ENCODE measurements at regions not wholly inside any gene's neighbourhood (a gene's known extent, or its start where the extent isn't known, plus 50 kb on each side); places are given as distances from the start of the nearest gene placed in this dataset.

DNA sequence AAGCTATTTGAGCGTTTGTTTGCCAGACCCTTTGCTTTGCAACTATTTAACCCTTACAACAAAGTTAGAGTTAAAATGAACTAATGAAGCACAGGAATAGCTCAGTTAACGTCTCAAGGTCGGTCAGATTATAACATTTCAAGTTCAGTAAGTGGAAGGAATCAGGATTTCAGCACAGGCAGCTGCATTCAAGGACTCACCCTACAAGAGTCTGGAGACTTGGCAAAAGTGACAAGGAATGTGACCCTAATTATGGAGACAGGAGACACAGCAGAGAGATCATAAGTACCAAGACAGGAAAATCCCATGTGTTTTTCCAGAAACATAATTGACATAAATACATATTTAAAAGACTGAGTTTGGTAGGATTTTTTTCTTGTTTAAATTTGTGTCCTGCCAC lies 1481.7 kb downstream of the TECRL start:
- H3K9me3 ChIP-seq: no peaks in the 10 kb centered on the region
- no peaks in the 10 kb centered on the region for H4K20me1 ChIP-seq (ENCODE audit: insufficient read depth)
- no peaks in the 10 kb centered on the region for H3K4me1 ChIP-seq (ENCODE audit: control insufficient read depth in 1 of 2, insufficient read depth in 2 of 2, low read depth in 1 of 2, low read length in 1 of 2)
- no peak overlapping the region for H3K4me2 ChIP-seq
- no peak overlapping the region for H3K9ac ChIP-seq
- no peaks in the 10 kb centered on the region for H3K36me3 ChIP-seq (replicated peaks in 1 of 2; ENCODE audit: control insufficient read depth in 1 of 2, insufficient read depth in 2 of 2, low read length in 1 of 2)
- no peak for DNase-seq
- no peaks in the 10 kb centered on the region for H3K9me2 ChIP-seq
- H3K4me3 ChIP-seq (ENCODE audit: low read depth in 2 of 2, low read length in 1 of 2): no peak overlapping the region
- 26% methylated on average over 3 of the region's 3 CpGs for WGBS (ENCODE audit: low lambda C conversion rate)
- no peak overlapping the region for H3K27ac ChIP-seq (ENCODE audit: low read depth in 2 of 2, low read length in 1 of 2)
- TF ChIP-seq, protein P1, sequence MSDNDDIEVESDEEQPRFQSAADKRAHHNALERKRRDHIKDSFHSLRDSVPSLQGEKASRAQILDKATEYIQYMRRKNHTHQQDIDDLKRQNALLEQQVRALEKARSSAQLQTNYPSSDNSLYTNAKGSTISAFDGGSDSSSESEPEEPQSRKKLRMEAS (IDR thresholded peaks at IDR 0.05; ENCODE audit: low read depth): no peak
- TF ChIP-seq TEAD4 (IDR thresholded peaks at IDR 0.05; ENCODE audit: borderline replicate concordance, insufficient read depth) (no peak), RCOR1 (IDR thresholded peaks at IDR 0.05; ENCODE audit: low read length) (no peak), SMC3 (IDR thresholded peaks at IDR 0.05; ENCODE audit: low read depth, low read length) (no peak), JUND (IDR thresholded peaks at IDR 0.05) (no peak), SIN3A (IDR thresholded peaks at IDR 0.05; ENCODE audit: borderline replicate concordance, low read depth, low read length) (no peak), TCF12 (IDR thresholded peaks at IDR 0.05) (no peak), RXRA (IDR thresholded peaks at IDR 0.05; ENCODE audit: borderline replicate concordance, low read depth) (no peak), FOXJ3 (CRISPR knock-in tag; IDR thresholded peaks at IDR 0.05) (no peak), GABPA (IDR thresholded peaks at IDR 0.05; ENCODE audit: low read depth) (no peak), NRF1 (IDR thresholded peaks at IDR 0.05; ENCODE audit: low read depth, low read length) (no peak), EZH2phosphoT487 (IDR thresholded peaks at IDR 0.05; ENCODE audit: borderline replicate concordance, low read depth) (no peak)
- TF ChIP-seq, protein P2, sequence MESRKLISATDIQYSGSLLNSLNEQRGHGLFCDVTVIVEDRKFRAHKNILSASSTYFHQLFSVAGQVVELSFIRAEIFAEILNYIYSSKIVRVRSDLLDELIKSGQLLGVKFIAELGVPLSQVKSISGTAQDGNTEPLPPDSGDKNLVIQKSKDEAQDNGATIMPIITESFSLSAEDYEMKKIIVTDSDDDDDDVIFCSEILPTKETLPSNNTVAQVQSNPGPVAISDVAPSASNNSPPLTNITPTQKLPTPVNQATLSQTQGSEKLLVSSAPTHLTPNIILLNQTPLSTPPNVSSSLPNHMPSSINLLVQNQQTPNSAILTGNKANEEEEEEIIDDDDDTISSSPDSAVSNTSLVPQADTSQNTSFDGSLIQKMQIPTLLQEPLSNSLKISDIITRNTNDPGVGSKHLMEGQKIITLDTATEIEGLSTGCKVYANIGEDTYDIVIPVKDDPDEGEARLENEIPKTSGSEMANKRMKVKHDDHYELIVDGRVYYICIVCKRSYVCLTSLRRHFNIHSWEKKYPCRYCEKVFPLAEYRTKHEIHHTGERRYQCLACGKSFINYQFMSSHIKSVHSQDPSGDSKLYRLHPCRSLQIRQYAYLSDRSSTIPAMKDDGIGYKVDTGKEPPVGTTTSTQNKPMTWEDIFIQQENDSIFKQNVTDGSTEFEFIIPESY (IDR thresholded peaks at IDR 0.05; ENCODE audit: borderline replicate concordance, low read depth): no peak
- POLR2A ChIA-PET: no interaction called here
- H2AFZ ChIP-seq (ENCODE audit: low read depth): no peak overlapping the region
- no peaks in the 10 kb centered on the region for H3K79me2 ChIP-seq (ENCODE audit: insufficient read depth)
- no peaks in the 10 kb centered on the region for H3K27me3 ChIP-seq (ENCODE audit: insufficient read depth)
- no peaks in the 10 kb centered on the region for H3F3A ChIP-seq (replicated peaks; ENCODE audit: insufficient read depth)
- CTCF ChIA-PET: no interaction called here

DNA sequence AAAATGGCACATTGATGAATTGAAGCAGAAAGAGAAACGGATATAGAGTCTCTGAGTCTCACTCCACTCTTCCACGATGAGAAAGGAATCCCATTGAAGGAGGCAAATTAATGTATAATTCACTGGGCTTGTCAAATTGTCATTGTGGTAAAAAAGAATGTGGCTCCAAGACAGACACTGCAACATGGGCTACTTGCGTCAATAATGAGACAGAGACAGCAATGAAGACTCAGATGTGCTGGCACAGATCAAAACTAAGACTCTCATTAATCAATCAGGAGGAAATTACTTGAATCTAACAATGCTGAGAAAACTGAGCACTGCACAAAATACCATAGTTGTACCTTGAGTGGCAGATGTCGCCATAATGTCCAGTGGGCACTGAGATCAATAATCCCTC lies 1485.5 kb downstream of the TECRL start:
- TF ChIP-seq EZH2phosphoT487 (IDR thresholded peaks at IDR 0.05; ENCODE audit: borderline replicate concordance, low read depth): no peak
- no peak for TF ChIP-seq MXI1 (IDR thresholded peaks at IDR 0.05; ENCODE audit: low read depth, low read length)
- TF ChIP-seq POLR2AphosphoS5 (IDR thresholded peaks at IDR 0.05; ENCODE audit: low read depth, low read length): no peak
- TF ChIP-seq ELF1 (IDR thresholded peaks at IDR 0.05): no peak
- TF ChIP-seq RXRA (IDR thresholded peaks at IDR 0.05; ENCODE audit: borderline replicate concordance, low read depth): no peak
- no peak for TF ChIP-seq YY1 (IDR thresholded peaks at IDR 0.05; ENCODE audit: low read depth)
- TF ChIP-seq, protein P1 (IDR thresholded peaks at IDR 0.05; ENCODE audit: low read depth): no peak
- TF ChIP-seq FOXM1 (IDR thresholded peaks at IDR 0.05; ENCODE audit: low read depth): no peak
- no peak for TF ChIP-seq NRF1 (IDR thresholded peaks at IDR 0.05; ENCODE audit: low read depth, low read length)
- no peak for TF ChIP-seq GABPA (IDR thresholded peaks at IDR 0.05; ENCODE audit: low read depth)
- no peak for TF ChIP-seq SMC3 (IDR thresholded peaks at IDR 0.05; ENCODE audit: low read depth, low read length)
- TF ChIP-seq SIN3A (IDR thresholded peaks at IDR 0.05; ENCODE audit: borderline replicate concordance, low read depth, low read length): no peak
- TF ChIP-seq EP300 (IDR thresholded peaks at IDR 0.05; ENCODE audit: borderline replicate concordance in 1 of 2, low read depth in 1 of 2, low read length in 1 of 2): no peak
- TF ChIP-seq, protein P2 (IDR thresholded peaks at IDR 0.05; ENCODE audit: borderline replicate concordance, low read depth): no peak
- Histone ChIP-seq H3K27me3 (ENCODE audit: insufficient read depth) (no peaks in the 10 kb centered on the region), H3K4me2 (no peak overlapping the region), H3K4me1 (ENCODE audit: control insufficient read depth in 1 of 2, insufficient read depth in 2 of 2, low read depth in 1 of 2, low read length in 1 of 2) (no peaks in the 10 kb centered on the region), H3K4me3 (ENCODE audit: low read depth in 2 of 2, low read length in 1 of 2) (no peak overlapping the region), H3K9me2 (no peaks in the 10 kb centered on the region), H3K27ac (ENCODE audit: low read depth in 2 of 2, low read length in 1 of 2) (no peak overlapping the region), H3K79me2 (ENCODE audit: insufficient read depth) (no peaks in the 10 kb centered on the region), H3K36me3 (replicated peaks in 1 of 2; ENCODE audit: control insufficient read depth in 1 of 2, insufficient read depth in 2 of 2, low read length in 1 of 2) (no peaks in the 10 kb centered on the region), H3F3A (replicated peaks; ENCODE audit: insufficient read depth) (no peaks in the 10 kb centered on the region), H3K9ac (no peak overlapping the region), H3K9me3 (no peaks in the 10 kb centered on the region), H2AFZ (ENCODE audit: low read depth) (no peak overlapping the region), H4K20me1 (ENCODE audit: insufficient read depth) (no peaks in the 10 kb centered on the region)
- DNase-seq: no peak
- CTCF ChIA-PET: no interaction called here
- POLR2A ChIA-PET: no interaction called here
- 42% methylated on average over 4 of the region's 4 CpGs for WGBS (ENCODE audit: low lambda C conversion rate)
